Tongue (tissue), 1 donor: ENCODE measurements at regions not wholly inside any gene's neighbourhood (a gene's known extent, or its start where the extent isn't known, plus 50 kb on each side); places are given as distances from the start of the nearest gene placed in this dataset.

ENCODE experiments used
- DNase-seq: peaks from one replicate; pipeline ENCODE4 v3.0.0-alpha.2; 2015

DNA sequence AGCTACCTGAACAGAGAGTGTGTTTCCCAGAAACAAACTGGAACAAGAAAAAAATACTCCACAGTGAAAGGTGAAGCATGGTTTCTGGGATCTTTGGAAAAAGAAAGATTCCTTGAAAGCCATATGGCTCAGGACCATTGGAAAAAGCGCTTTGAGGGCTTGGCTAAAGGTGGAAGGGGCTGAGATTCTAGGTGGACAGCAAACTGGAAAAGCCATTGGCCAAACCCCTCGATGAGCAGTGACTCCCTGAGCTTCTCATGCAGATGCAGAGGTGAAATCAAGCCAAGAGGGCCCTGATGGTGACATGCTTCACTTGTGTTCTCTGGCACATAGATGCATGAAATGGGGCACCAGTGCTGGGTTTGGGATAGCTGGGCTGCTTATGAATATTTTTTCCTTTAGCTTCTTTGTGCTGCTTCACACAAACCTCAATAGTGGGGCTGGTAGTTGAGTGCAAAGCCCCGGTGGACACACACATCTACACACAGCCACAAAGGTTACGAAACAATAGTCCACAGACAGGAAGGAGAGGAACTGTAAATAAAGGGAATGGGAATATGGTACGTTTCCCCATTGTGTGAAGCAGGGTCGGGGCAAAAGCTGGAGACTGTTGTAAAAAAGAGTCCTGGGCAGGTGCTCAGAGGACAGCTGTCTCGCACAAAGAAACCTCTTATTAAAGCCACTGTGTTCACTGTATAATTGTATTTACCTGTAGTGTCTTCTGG lies 117.8 kb downstream of the FOXA2 start:
- no peak for DNase-seq

DNA sequence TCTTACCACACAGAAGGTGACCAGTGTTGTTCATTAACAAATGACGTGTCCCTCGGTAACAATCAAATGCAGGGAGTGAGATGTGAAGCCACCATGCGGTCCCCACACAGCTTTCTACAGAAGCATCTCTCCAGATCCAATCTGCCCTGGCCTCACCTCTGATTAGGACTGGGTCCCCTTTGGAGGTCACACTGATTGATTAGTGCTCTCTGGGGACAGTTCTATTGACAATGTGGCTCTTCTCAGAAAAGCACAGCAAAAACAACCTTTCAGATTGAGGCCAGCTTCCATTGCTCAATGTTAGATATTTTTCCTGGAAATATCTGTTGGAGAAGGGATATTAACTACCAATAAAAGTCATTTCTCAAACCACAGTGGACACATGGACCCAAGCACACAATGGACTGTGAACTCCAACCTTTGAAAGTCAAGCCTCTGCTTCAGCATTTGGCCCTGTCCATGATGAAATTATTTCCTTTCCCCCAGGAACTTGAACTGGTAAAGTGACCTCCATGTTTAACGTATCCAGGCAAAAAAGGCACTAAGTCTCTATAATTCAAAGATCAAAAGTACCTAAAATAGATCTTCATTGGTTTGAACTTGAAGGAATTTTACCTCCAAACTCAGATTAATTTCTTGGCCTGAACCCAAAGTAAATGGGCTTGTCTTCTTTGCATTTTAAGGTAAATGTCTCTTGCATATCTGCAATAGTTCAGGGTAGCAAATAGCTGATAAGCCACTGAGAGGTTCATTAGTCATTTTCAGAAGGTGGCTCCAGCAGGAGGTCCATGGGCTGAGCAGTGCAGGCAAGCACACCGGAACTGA lies 118.5 kb downstream of the FOXA2 start:
- DNase-seq = no peak

DNA sequence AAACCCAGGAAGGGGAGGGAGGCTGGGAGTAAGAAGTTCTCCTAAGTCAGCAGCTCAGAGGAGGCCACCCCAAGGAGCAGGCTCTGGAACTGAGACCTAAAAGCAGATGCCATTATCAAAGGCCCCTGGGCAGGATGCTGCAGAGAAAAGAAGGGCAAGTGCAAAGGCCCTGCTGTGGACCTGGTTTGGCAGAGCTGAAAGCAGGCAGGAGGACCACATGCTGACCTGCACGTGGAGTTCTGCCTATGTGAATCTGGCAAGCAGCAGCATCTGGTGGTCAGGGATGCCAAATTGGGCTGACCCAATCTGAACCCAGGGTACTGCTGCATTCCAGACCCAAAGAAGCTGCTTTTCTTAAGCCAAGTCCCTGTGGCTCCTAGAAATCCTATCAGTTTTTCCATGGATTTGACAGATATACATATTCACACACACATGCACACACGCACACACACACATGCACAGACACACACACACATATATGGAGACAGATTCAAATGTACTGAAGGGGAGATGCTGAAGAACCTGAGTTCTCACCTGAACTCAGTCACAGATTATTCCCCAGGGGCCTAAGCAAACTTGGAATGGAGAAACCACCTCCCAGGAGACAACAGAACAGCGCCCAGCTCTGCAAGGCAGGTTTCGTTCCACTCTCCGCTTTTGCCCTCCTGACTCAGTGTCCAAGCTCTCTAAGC lies 119.9 kb downstream of the FOXA2 start:
- DNase-seq = no peak

DNA sequence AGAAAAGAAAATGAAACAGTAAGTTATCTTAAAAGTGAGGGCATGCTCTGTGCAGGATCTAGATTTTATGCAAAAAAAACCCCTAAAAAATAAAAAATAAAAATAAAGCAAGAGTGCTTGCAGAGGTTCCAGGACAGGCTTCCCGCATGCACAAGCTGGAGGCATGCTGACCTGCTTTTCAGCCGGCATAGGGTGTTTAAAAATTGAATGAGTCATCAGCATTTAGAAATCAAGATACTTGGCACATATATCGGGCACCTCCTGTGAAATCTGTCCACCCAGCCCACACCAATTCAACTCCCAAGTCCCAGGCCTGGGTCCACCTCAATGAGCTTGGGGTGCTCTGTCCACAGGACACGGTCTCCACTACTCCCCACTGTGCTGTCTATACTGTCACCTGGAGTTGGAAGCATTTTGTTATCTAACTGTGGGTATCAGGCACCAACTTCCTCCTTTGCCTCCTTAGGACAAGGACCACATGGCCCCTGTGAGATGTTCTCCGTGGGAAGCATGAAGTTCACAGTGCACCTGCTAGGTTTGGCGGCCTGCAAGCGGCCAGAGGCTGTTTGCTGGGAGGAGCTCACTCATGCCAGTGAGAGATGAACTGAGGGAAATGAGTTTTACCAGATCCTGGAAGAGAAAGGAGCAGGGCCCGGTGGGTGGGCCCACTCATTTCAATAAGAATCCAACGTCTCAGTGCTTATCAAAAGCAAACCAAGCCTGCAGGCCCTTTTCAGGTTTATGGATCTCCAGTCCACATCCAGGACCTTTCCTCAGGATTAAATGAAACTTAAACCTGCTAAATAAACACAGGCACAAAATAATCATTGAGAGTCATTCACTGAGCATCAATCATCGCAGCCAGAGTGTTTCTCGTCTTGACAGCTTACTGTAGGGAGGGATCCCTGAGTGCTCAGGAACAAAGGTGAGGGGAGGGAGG lies 121.1 kb downstream of the FOXA2 start:
- DNase-seq = peak; percentile 19

DNA sequence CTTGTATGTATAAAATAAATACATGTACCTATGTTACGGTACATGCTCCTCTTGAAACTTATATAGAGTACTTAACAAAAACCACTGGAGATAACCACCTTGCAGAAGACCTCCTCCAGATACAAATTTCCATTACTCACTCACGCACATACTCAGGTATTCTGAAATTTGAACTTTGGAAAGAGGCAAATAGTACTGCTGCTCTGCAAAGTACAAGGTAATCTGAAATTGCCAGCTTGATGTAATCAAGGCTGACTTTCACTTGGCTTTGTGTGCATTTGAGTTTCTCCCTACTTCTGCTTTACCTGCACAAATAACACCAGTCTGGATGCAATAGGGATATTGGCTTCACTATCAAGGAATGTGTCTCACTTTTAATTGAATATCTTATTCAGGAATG lies 123.6 kb downstream of the FOXA2 start:
- DNase-seq = no peak

DNA sequence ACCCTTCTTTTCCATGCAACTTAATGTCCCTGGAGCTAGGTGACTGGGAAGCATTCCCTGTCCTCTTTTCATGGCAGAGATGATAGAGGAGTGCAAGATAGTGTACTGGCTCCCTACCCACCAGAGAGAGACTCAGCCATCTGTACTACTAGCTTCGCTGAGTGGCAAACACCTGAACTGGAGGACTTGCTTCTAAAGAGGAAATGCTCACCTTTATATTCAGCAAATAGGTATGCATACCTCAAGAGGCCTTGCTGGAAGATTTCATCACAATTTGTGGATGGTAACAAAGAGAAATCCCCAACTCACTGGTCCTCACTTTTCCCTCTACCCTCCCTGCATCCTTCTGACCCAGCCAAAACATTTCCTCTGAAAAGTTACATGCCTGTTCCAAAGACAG lies 124.1 kb downstream of the FOXA2 start:
- no peak for DNase-seq

DNA sequence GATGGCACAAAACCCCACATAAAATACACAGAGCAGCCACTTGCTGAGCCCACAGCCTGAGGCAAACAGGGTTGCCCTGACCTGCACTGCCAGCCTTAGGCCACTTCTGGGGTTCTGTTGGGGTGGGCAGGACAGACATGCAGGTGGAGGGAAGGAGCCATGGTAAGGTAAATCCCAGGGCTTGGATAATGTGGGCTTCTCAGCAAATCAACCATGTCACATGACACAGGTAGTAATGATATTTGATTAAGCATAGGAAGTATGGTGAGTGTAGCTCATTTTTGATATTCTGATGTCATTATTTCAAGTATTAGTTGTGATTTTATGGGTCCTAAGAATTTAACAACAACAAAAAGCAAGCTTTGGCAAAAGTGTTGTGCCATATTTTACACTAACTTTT lies 124.6 kb downstream of the FOXA2 start:
- no peak for DNase-seq

DNA sequence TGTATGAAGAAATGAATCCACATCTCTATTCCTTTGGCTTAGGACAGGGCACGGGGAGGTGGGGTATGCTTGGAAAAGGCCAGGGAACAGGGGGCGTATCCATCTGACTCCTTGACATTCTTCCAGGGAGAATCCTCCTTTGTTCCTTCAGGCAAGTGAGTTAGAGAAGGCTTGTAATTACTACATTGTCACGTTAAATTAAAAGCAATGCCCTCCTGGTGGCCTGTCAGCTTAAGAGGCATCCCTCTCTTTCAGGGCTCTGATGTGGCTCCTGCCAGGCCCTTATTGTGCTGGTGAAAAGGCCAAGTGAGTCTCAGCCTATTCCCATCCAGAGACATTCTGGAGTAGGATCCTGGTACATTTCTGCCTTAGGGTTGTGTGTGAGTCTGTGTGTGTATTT lies 128.3 kb downstream of the FOXA2 start:
- no peak for DNase-seq

DNA sequence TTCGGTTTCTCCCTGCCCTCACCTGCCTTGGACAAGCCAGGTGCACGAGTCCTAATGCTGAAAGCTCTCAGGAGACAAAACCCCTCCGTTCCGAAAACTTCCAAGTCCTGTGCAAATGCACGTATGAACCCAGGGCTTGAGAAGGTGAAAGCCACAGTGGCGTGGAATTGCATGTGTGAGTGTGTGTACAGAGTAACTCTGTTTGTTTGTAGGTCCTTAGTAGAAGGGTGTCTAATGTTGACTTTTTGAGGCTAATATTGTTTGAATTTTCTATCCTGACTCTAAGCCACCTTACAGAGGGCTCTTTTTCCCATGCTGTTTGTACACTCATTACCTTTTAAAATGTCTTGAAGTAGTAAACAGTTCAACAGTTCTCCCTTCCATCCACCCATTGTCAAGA lies 129.1 kb downstream of the FOXA2 start:
- no peak for DNase-seq

DNA sequence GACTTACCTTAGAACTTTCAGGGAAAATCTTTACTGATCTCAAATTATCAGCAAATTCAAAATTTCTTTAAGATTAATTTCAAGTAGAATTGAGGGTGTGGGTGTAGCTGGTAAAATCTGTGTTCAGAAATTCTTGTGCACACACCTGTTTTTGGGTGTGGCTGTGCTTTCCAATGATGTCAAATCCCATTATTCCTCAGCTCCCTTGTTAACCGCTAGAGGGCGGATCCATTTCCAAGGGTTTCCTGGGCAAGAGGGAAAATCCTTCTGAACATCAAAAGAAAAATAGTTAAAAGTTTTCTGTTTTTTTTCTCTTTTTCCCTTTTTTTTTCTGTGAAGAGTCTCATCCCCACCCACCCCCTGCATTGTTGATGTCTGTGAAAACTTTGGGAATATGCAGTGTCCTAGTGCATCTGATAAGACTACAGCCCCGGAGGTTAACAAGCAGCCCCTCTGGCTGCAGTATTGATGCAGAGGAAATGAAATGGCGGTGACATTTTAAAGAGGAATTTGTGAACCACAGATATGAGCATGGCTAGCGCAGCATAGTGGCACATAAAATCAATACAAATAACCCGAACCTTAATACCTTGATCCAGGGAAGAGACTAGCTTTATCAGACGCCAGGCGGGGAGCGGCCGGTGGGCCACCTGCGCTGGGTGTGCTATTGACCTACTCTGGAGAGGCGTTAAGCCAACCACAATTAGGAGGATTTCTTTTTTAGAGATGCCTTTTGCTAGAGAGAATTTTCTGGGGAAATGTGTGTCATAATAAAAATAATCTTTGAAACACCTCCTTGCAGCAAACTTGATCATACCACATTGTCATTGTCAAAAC lies 130.9 kb downstream of the FOXA2 start:
- DNase-seq = peak; percentile 61

DNA sequence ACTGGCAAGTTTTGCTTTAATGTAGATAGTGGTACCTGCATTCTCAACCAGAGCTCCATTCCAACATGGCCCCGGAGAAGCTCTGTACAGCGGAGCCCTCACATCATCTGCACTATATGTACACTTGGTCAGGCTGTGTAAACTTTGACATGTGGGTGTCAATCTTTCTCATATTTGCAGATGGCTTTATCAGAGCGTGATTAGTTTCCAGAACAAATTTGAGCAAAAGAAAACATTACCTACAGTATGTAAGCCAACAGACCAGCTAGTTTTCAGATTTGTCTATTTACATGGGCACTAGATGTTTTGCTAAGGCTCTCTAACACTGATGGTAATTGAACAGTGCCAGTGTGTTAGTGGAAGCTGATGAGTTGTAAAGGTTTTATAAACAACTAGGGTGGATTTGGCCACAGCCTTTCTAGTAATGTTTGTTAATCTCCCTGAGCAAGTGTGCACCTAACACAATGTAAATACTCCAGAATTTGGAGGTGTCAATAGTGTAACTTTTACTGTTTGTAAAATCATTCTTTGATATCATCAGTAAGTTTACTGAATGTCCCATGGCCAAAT lies 131.8 kb downstream of the FOXA2 start:
- DNase-seq = peak; percentile 16

DNA sequence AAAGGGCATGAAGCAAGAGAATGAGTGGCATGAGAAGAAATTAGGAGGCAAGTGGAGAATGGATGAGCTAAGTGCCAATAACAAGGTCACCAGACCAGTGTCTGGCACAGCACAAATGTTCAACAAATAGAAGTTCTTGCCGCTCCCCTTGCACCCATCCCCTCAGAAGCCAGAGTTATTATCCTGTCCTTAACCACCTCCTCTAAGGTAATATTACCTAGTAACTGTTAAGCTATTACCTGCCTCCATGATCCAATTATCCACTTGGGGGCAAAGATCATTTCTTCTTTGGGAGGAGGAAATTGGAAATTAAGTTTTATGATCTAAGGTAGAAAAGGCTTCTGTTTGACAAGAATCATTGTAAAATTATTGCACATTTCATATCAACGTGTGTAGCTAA lies 133.8 kb downstream of the FOXA2 start:
- DNase-seq = no peak

DNA sequence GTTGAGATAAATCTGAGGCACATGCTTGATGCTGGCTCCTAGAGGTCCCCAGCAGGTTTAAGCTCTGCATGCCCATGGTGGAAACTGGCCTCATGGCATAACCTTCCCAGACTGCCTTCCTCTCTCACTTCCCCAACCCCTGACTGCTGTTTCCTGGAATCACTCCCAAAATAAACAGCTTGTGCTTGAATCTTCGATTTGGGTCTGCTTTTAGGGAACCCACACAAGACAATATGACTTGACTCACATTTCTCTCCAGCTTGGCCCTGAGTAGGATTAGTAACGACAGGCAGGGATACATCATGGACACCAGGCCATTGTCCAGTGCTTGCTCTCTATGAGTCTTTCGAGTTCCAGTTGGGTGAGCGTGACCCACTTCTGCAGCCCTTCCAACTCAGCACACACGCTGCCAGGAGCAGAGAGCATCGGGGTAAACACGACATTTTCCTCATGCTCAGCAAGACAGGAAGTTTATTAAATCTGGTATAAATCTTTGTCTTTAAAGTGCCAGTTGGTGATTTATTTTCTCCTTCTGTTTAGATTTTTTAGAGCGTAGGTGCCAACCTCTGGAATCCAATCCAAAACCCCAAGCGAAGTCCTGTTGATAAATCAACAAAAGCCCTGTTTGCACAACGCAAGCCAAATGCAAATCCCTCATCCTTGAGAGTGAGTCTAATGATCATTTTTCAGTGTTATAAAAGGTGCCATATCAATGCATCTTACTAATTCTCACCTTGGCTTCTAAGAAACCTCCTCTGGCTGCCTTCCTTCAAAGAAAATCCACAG lies 135.0 kb downstream of the FOXA2 start:
- DNase-seq = no peak

DNA sequence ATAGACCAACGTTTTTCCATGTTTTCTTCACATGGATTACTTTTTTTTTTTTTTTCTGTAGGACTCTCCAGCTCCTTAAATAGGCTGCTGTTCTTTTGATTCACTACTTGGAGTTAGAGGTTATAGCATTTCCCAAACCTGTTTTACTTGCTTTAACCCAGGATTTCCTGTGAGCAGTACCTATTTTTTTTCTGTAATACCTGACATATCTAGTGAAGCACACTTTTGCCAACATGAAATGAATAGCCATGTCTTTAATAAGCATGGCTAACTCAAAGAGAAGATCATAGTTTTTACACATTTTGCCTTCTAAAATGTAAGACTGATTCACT lies 137.0 kb downstream of the FOXA2 start:
- peak; percentile 21 for DNase-seq

DNA sequence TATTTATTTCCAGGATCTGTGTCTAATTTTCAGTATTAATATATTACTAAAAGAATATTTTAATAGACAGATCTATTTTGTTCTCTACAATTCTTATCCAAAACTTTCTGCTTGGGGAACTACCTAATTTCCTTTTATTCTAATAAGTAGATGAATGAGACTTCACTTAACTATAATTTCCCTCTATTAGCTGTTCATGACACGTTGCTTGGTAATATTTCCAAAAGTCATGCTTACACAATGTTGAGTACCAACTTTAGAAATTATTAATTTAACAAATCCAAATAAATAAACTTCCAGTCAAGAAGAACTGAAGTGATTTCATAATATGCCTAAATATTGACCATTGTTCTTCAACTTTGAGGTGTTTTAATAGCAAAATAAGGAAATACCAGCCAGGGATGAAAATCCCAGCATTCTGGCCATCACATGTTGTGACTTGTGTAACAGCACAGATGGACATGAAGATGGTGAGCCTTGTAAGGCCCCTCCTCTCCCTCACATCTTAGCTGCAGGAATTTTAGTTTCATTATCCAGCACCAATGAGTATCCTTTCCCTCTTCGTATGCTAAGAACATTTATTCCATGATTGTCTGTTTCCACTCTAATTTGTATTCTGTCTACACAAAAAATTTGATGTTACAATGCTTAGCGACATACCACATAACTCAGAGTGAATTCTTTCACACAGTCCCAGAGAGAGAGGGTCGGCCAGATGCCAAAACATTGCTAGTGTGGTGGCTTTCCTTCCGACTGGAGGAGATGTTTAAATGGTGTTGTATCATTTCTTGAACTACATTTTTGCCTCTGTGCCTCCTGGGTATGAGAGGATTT lies 137.5 kb downstream of the FOXA2 start:
- DNase-seq = peak; percentile 25

DNA sequence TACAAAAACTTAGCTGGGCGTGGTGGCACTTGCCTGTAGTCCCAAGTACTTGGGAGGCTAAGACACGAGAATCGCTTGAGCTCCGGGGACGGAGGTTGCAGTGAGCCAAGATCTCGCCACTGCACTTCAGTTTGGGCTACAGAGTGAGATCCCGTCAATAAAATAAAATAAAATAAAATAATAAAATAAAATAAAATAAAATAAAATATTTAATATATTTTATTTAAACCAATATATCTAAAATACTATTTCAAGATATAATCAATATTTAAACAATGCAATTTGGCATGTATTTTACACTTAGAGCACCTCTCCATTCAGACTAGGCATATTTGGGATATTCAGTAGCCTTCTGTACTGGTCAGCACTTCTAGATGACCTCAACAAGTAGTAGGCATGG lies 142.1 kb downstream of the FOXA2 start:
- no peak for DNase-seq

DNA sequence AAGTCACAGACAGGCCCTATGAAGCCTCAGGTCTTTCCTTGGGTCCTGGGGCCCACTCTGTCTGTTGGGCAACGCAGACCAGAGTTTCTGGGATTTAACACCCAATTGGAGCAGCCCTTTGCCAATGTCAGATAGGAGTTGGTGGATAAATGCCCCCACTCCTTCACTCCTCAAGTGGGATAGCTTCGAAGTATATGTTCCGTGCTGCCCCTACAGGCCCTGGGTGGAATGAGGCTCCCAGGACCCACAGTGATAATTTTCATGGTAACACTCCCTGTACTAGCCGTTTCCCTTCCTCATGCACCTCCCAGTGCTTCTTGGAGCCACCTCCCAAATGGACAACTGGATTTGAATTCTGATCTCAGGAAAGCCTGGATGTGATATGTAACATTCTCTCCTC lies 145.4 kb downstream of the FOXA2 start:
- DNase-seq = no peak

DNA sequence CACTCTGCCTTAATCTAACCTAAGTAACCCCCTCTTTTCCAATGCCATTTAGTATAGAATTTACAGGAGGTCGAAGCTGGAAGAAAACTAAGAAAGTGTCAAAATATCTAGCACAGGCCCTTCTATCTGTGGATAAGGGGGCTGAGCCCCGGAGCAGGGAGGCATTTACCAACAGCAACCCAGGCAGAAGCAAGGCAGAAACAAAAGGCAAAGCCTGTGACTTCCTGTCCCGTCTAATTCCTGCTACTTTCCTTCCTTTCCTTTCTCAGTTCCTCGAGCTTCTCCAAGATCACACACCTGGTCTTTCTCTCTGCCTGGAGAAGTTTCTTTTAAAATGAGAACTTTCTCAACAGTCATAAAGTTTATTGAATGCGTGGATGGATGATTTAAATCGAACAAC lies 146.0 kb downstream of the FOXA2 start:
- DNase-seq = no peak

DNA sequence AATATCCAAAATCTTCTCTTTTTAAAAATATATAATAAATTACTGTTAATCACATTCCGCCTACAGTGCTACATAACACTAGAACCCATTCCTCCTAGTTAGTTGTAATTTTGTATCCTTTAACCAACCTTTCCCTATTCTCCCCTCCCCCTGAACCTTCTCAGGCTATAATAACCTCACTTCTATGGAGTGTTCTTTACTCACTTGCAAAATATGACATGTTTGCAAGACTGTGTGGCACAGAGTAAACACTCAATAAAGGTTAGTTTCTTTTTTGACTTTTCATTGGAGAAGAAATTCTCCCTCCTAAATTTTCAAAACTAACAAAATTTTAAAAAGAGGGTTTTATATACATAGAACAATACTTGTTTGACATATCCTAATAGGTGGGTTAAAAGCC lies 147.0 kb downstream of the FOXA2 start:
- DNase-seq = no peak
